Ovary (tissue), 7 donors: ENCODE measurements at regions not wholly inside any gene's neighbourhood (a gene's known extent, or its start where the extent isn't known, plus 50 kb on each side); places are given as distances from the start of the nearest gene placed in this dataset.

Experiments used
- DNase-seq, 5 donors: peaks; one replicate each; pipeline ENCODE4 v3.0.0-alpha.2; 2019 to 2020
- H3K27ac ChIP-seq, 2 donors: fragments of 200-600 bp; one replicate each; pipeline versions ENCODE4 v1.5.1 to v1.8.0; 2019 to 2022
- H3K27me3 ChIP-seq: fragments of 200-600 bp; one replicate; pipeline ENCODE4 v1.8.0; 2022
- H3K36me3 ChIP-seq: fragments of 200-600 bp; sonication (generic); one replicate; pipeline ENCODE4 v1.5.1; 2019
- H3K4me1 ChIP-seq: one replicate; pipeline ENCODE4 v1.8.1; 2013; ENCODE audit warnings: mild to moderate bottlenecking, moderate library complexity; ENCODE audit not compliant: insufficient read depth
- H3K4me3 ChIP-seq: fragments of 200-600 bp; sonication (generic); one replicate; pipeline ENCODE4 v1.5.1; 2017
- H3K9me3 ChIP-seq, 2 donors: fragments of 200-600 bp in 1 of 2; sonication (generic) in 1 of 2; one replicate each; pipeline versions ENCODE4 v1.5.1 to v1.8.1; 2013 to 2019; ENCODE audit warnings: mild to moderate bottlenecking in 1 of 2, moderate library complexity in 1 of 2
- CTCF ChIP-seq, 3 donors: fragments of 450-650 bp in 2 of 3; fragments of 200-600 bp in 1 of 3; IDR thresholded peaks; one replicate each; pipeline versions ENCODE4 v1.5.1 to v1.8.0; 2016 to 2022; ENCODE audit warnings: antibody characterized with exemption in 3 of 3, mild to moderate bottlenecking in 1 of 3
- EP300 ChIP-seq: sonication (generic); formaldehyde crosslinking; IDR thresholded peaks from one replicate; pipeline ENCODE4 v1.6.1; 2017; ENCODE audit warnings: antibody characterized with exemption
- POLR2A ChIP-seq: fragments of 450-650 bp; IDR thresholded peaks from one replicate; pipeline ENCODE4 v1.6.1; 2017; ENCODE audit warnings: antibody characterized with exemption, mild to moderate bottlenecking, moderate library complexity
- WGBS, 3 donors: extraction: QIAGEN DNeasy Blood & Tissue Kit in 1 of 3; methylation state at CpG; one replicate each; pipeline versions ENCODE4 v1.1.5 to v1.1.7; 2013 to 2017; 5-methylcytosine and 5-hydroxymethylcytosine counted together
- intact Hi-C, 4 donors: fragments of 100-400 bp; cut with DNase I; formaldehyde crosslinking; loops; one replicate each; pipeline versions ENCODE4 v1.11.0 to v1.15.1; 2022 to 2023
- donor health status: DM: no; HTN: no; CAD: no; lungs with moderate emphysema.
- donor health status: DM: no; HTN: no; CAD: no.
- donor health status: Bipolar disorder and iron deficiency.
- donor health status: DM: no; HTN: no; CAD: no.
- donor health status: DM: yes; HTN: yes; CAD: no.

- no peaks in the 10 kb centered on the region for H3K36me3 ChIP-seq
- no peaks in the 10 kb centered on the region for H3K27me3 ChIP-seq
- H3K27ac ChIP-seq, result no peak overlapping the region
- WGBS, 3 donors, result 46 to 57% (median 51%) methylated on average over 4 of the region's 4 CpGs
- H3K4me1 ChIP-seq, result no peaks in the 10 kb centered on the region
- DNase-seq, result no peak
- TF ChIP-seq POLR2A (no peak), CTCF (IDR thresholded peaks at IDR 0.05) (no peak), EP300 (no peak)
- peaks cover 0 to 3% of the 10 kb centered on the region in 2 donors for H3K9me3 ChIP-seq
- intact Hi-C loops, result no loop called here
- H3K4me3 ChIP-seq, result no peak overlapping the region
Measured at GRCh38 chr4:141486375-141486997, 149.9 kb upstream of the IL15 start.

- Histone ChIP-seq H3K27ac (no peak overlapping the region), H3K36me3 (no peaks in the 10 kb centered on the region), H3K9me3 (no peaks in the 10 kb centered on the region), H3K4me1 (no peaks in the 10 kb centered on the region), H3K27me3 (no peaks in the 10 kb centered on the region), H3K4me3 (no peak overlapping the region)
- 86 to 94% (median 87%) methylated on average over 1 of the region's 1 CpG for WGBS, 3 donors
- intact Hi-C loops, result no loop called here
- DNase-seq, result no peak
- no peak for TF ChIP-seq EP300
Measured at GRCh38 chr4:141497627-141498026, 138.8 kb upstream of the IL15 start.

GRCh38 chr4:141499261-141499853 lies 137.0 kb upstream of the IL15 start:
- WGBS, 3 donors, result 61 to 74% (median 66%) methylated on average over 3 of the region's 3 CpGs
- no peaks in the 10 kb centered on the region for H3K4me1 ChIP-seq
- TF ChIP-seq EP300 (no peak), CTCF (IDR thresholded peaks at IDR 0.05) (no peak), POLR2A (no peak)
- no peak overlapping the region for H3K27ac ChIP-seq
- intact Hi-C loops, result no loop called here
- no peaks in the 10 kb centered on the region for H3K9me3 ChIP-seq
- H3K4me3 ChIP-seq, result no peak overlapping the region
- no peaks in the 10 kb centered on the region for H3K27me3 ChIP-seq
- no peaks in the 10 kb centered on the region for H3K36me3 ChIP-seq
- DNase-seq, result no peak

GRCh38 chr4:141501395-141501794 lies 135.0 kb upstream of the IL15 start:
- intact Hi-C loops, result no loop called here
- Histone ChIP-seq H3K4me3 (no peak overlapping the region), H3K27me3 (no peaks in the 10 kb centered on the region), H3K27ac (no peak overlapping the region), H3K36me3 (no peaks in the 10 kb centered on the region), H3K4me1 (no peaks in the 10 kb centered on the region), H3K9me3 (no peaks in the 10 kb centered on the region)
- WGBS, 3 donors, result 93 to 97% (median 95%) methylated on average over 1 of the region's 1 CpG
- TF ChIP-seq EP300, result no peak
- TF ChIP-seq CTCF (IDR thresholded peaks at IDR 0.05), result no peak
- no peak for TF ChIP-seq POLR2A
- DNase-seq, result no peak

- TF ChIP-seq EP300 (no peak), CTCF (IDR thresholded peaks at IDR 0.05) (no peak), POLR2A (no peak)
- no peaks in the 10 kb centered on the region for H3K27me3 ChIP-seq
- H3K4me1 ChIP-seq, result no peaks in the 10 kb centered on the region
- 61 to 66% (median 62%) methylated on average over 3 of the region's 3 CpGs for WGBS, 3 donors
- intact Hi-C loops, result no loop called here
- H3K4me3 ChIP-seq, result no peak overlapping the region
- H3K27ac ChIP-seq, result no peak overlapping the region
- no peaks in the 10 kb centered on the region for H3K9me3 ChIP-seq
- DNase-seq, result no peak
- H3K36me3 ChIP-seq, result no peaks in the 10 kb centered on the region
Measured at GRCh38 chr4:141501931-141502330, 134.5 kb upstream of the IL15 start.
